ENCODE measurements at regions not wholly inside any gene's neighbourhood (a gene's known extent, or its start where the extent isn't known, plus 50 kb on each side); places are given as distances from the start of the nearest gene placed in this dataset.

- no peak for TF ChIP-seq CTCF (IDR thresholded peaks at IDR 0.05; ENCODE audit: low read length)
- no peak for TF ChIP-seq EZH2phosphoT487 (IDR thresholded peaks at IDR 0.05; ENCODE audit: low read length)
- no peak for TF ChIP-seq EZH2 (optimal IDR thresholded peaks at IDR 0.05; ENCODE audit: low read depth, low read length)
Observed at GRCh38 chr2:65845442-65846182, 413.2 kb upstream of the SPRED2 start.
